ENCODE measurements at regions not wholly inside any gene's neighbourhood (a gene's known extent, or its start where the extent isn't known, plus 50 kb on each side); places are given as distances from the start of the nearest gene placed in this dataset.
A peak's percentile ranks its signal among the peaks of the same experiment; 100 is the strongest.

DNA sequence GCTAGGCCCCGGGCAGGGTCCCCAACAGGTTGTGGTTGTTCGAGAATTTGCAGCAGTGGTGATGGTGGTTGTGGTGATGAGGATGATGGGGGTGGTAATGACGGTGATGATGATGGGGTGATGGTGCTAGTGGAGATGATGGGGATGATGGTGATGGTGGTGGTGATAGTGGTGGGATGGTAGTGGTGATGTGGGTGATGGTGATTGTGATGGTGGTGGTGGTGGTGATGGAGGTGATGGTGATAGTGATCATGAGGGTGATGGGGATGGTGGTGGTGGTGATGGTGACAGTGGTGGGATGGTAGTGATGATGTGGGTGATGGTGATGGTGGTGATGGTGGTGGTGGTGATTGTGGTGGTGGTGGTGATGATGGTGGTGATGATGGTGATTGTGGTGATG is 343.3 kb downstream of the SEC14L1 start:
- Histone ChIP-seq H3K18ac (ENCODE audit: extremely low read depth, low read length) (no peak overlapping the region), H2BK5ac (ENCODE audit: low read depth, low read length) (no peak overlapping the region), H3K56ac (replicated peaks; ENCODE audit: insufficient read length, low read depth, low read length) (no peak overlapping the region), H3K9ac (replicated peaks in 1 of 4; ENCODE audit: extremely low read depth in 1 of 4, low read depth in 3 of 4, low read length in 3 of 4) (no peak overlapping the region), H3K23ac (ENCODE audit: insufficient read length) (no peak overlapping the region), H4K8ac (ENCODE audit: extremely low read depth, insufficient read depth, low read length) (0 out of 2 replicates have a peak overlapping the region, but pooled peaks have one; percentile 17), H2AFZ (ENCODE audit: low read length) (no peak overlapping the region), H2BK120ac (replicated peaks; ENCODE audit: low read depth, low read length) (no peak overlapping the region), H3K4me3 (ENCODE audit: extremely low read depth in 1 of 4, insufficient read depth in 2 of 4, low read depth in 3 of 4, low read length in 4 of 4) (no peak overlapping the region), H3K36me3 (ENCODE audit: control insufficient read depth in 2 of 4, insufficient read depth in 4 of 4, low read length in 3 of 4) (peaks cover 13 to 45% (median 24%) of the 10 kb centered on the region in 4 experiments; a peak in 6 of 8 replicates), H2BK20ac (ENCODE audit: low read length) (no peak overlapping the region), H3K79me2 (ENCODE audit: control insufficient read depth in 1 of 2, insufficient read depth in 2 of 2, low read length in 2 of 2) (peaks cover 7 to 63% of the 10 kb centered on the region in 2 experiments; a peak in 3 of 4 replicates), H3K9me3 (ENCODE audit: insufficient read depth in 2 of 2, low read depth in 1 of 2, low read length in 1 of 2) (no peaks in the 10 kb centered on the region; a peak in 1 of 4 replicates), H3K79me1 (ENCODE audit: low read depth, low read length) (peaks cover 20% of the 10 kb centered on the region), H3K4me2 (ENCODE audit: insufficient read depth in 1 of 2, low read depth in 2 of 2, low read length in 2 of 2) (no peak overlapping the region), H2AK5ac (ENCODE audit: low read depth, low read length) (no peak overlapping the region), H3K23me2 (ENCODE audit: low read depth, low read length) (peaks cover 18% of the 10 kb centered on the region; the same call in 1 of the 2 replicates), H3K4ac (replicated peaks; ENCODE audit: insufficient read length, low read depth, low read length) (no peak overlapping the region), H4K5ac (ENCODE audit: insufficient read length, low read depth, low read length) (no peak overlapping the region), H3K4me1 (replicated peaks in 1 of 4; ENCODE audit: control insufficient read depth in 3 of 4, insufficient read depth in 4 of 4, low read length in 3 of 4) (peaks cover 8 to 19% (median 17%) of the 10 kb centered on the region in 4 experiments), H3K27ac (ENCODE audit: low read depth, low read length) (no peak overlapping the region), H3K27me3 (replicated peaks in 1 of 4; ENCODE audit: control insufficient read depth in 3 of 4, extremely low read depth in 1 of 4, insufficient read depth in 3 of 4, low read length in 3 of 4) (no peaks in the 10 kb centered on the region), H4K20me1 (replicated peaks in 1 of 2; ENCODE audit: control insufficient read depth in 1 of 2, insufficient read depth in 2 of 2, low read length in 2 of 2) (peaks cover 0 to 26% of the 10 kb centered on the region in 2 experiments), H3K14ac (ENCODE audit: insufficient read length) (no peak overlapping the region), H2BK12ac (ENCODE audit: low read depth, low read length) (no peak overlapping the region), H4K91ac (replicated peaks; ENCODE audit: insufficient read length, low read length) (no peak overlapping the region), H2BK15ac (ENCODE audit: low read length) (0 out of 2 replicates have a peak overlapping the region, but pooled peaks have one; percentile 46)
- DNase-seq (ENCODE audit: low read depth in 1 of 2, low spot score in 2 of 2) (no peak), FAIRE-seq (no peak)
- ChIA-PET POLR2A (ENCODE audit: partially characterized antibody) (interaction anchor here (1.2 to 1.4 kb wide), 2 partner anchors 24 to 32 kb away, joined by 3 read pairs; no protein-coding TSS in a partner anchor), CTCF (ENCODE audit: partially characterized antibody) (interaction anchor here (0.9 to 2.0 kb wide), 5 partner anchors 11 to 54 kb away, joined by 3 to 12 read pairs (median 3); no protein-coding TSS in a partner anchor)
- TF ChIP-seq YY1 (IDR thresholded peaks at IDR 0.05; ENCODE audit: low read depth, low read length), result no peak
- TF ChIP-seq SRF (IDR thresholded peaks at IDR 0.05; ENCODE audit: low read depth, low read length), result no peak
- no peak for TF ChIP-seq SIX5 (IDR thresholded peaks at IDR 0.05; ENCODE audit: low read depth, low read length)
- 96% methylated on average over 3 of the region's 3 CpGs; no CpG with 5 or more reads in 1 of the 2 experiments for WGBS, 2 experiments (ENCODE audit: extremely low coverage in 1 of 2, insufficient coverage in 1 of 2, insufficient read length in 1 of 2, insufficient replicate concordance in 2 of 2, low coverage in 1 of 2, low lambda C conversion rate in 2 of 2, missing lambda C conversion rate in 1 of 2)
